H1 (cell line): ENCODE measurements at regions not wholly inside any gene's neighbourhood (a gene's known extent, or its start where the extent isn't known, plus 50 kb on each side); places are given as distances from the start of the nearest gene placed in this dataset.

Experiments used
- FOSL1 ChIP-seq: IDR thresholded peaks from 2 replicates; pipeline ENCODE4 v1.6.1; 2011; ENCODE audit warnings: mild to moderate bottlenecking, low read depth, low read length, moderate library complexity; ENCODE audit not compliant: insufficient read depth
- TF ChIP-seq, protein P1 (sequence below): fragments of 300-600 bp; sonication (generic); IDR thresholded peaks from 2 replicates; pipeline ENCODE4 v1.7.1; 2012; ENCODE audit warnings: low read length, moderate library complexity, mild to moderate bottlenecking, inconsistent platforms; ENCODE audit not compliant: insufficient replicate concordance

DNA sequence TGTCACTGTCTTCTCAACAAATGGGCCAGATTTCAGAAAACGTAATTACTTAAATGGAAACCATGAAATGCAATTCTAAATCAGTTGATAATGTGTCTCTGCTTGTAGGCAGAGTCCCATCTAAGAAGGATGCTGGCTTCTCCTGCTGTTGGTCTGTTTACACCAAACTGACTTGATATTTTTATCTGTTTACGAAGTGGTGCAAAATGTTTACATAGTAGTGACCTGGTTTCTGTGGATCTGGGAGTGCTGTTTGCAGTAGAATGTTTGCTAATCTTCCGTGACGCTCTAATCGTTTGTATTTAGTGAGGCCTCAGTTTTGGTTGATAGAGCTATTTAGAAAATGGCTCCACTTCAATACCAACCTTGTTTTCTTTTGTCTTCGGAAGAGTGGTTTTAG lies 213.5 kb downstream of the VEGFC start (continued):
- TF ChIP-seq, protein P1, sequence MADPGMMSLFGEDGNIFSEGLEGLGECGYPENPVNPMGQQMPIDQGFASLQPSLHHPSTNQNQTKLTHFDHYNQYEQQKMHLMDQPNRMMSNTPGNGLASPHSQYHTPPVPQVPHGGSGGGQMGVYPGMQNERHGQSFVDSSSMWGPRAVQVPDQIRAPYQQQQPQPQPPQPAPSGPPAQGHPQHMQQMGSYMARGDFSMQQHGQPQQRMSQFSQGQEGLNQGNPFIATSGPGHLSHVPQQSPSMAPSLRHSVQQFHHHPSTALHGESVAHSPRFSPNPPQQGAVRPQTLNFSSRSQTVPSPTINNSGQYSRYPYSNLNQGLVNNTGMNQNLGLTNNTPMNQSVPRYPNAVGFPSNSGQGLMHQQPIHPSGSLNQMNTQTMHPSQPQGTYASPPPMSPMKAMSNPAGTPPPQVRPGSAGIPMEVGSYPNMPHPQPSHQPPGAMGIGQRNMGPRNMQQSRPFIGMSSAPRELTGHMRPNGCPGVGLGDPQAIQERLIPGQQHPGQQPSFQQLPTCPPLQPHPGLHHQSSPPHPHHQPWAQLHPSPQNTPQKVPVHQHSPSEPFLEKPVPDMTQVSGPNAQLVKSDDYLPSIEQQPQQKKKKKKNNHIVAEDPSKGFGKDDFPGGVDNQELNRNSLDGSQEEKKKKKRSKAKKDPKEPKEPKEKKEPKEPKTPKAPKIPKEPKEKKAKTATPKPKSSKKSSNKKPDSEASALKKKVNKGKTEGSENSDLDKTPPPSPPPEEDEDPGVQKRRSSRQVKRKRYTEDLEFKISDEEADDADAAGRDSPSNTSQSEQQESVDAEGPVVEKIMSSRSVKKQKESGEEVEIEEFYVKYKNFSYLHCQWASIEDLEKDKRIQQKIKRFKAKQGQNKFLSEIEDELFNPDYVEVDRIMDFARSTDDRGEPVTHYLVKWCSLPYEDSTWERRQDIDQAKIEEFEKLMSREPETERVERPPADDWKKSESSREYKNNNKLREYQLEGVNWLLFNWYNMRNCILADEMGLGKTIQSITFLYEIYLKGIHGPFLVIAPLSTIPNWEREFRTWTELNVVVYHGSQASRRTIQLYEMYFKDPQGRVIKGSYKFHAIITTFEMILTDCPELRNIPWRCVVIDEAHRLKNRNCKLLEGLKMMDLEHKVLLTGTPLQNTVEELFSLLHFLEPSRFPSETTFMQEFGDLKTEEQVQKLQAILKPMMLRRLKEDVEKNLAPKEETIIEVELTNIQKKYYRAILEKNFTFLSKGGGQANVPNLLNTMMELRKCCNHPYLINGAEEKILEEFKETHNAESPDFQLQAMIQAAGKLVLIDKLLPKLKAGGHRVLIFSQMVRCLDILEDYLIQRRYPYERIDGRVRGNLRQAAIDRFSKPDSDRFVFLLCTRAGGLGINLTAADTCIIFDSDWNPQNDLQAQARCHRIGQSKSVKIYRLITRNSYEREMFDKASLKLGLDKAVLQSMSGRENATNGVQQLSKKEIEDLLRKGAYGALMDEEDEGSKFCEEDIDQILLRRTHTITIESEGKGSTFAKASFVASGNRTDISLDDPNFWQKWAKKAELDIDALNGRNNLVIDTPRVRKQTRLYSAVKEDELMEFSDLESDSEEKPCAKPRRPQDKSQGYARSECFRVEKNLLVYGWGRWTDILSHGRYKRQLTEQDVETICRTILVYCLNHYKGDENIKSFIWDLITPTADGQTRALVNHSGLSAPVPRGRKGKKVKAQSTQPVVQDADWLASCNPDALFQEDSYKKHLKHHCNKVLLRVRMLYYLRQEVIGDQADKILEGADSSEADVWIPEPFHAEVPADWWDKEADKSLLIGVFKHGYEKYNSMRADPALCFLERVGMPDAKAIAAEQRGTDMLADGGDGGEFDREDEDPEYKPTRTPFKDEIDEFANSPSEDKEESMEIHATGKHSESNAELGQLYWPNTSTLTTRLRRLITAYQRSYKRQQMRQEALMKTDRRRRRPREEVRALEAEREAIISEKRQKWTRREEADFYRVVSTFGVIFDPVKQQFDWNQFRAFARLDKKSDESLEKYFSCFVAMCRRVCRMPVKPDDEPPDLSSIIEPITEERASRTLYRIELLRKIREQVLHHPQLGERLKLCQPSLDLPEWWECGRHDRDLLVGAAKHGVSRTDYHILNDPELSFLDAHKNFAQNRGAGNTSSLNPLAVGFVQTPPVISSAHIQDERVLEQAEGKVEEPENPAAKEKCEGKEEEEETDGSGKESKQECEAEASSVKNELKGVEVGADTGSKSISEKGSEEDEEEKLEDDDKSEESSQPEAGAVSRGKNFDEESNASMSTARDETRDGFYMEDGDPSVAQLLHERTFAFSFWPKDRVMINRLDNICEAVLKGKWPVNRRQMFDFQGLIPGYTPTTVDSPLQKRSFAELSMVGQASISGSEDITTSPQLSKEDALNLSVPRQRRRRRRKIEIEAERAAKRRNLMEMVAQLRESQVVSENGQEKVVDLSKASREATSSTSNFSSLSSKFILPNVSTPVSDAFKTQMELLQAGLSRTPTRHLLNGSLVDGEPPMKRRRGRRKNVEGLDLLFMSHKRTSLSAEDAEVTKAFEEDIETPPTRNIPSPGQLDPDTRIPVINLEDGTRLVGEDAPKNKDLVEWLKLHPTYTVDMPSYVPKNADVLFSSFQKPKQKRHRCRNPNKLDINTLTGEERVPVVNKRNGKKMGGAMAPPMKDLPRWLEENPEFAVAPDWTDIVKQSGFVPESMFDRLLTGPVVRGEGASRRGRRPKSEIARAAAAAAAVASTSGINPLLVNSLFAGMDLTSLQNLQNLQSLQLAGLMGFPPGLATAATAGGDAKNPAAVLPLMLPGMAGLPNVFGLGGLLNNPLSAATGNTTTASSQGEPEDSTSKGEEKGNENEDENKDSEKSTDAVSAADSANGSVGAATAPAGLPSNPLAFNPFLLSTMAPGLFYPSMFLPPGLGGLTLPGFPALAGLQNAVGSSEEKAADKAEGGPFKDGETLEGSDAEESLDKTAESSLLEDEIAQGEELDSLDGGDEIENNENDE, result no peak
- TF ChIP-seq FOSL1, result no peak
- TF ChIP-seq, all 59 proteins: peak for 0
